ENCODE measurements at regions not wholly inside any gene's neighbourhood (a gene's known extent, or its start where the extent isn't known, plus 50 kb on each side); places are given as distances from the start of the nearest gene placed in this dataset.
"Not testable (repeated sequence)": the region's sequence is repeated elsewhere in the genome, so short reads cannot be mapped to it uniquely, and the experiment has no call there.

GRCh38 chr5:173494446-173494845 lies 122.0 kb downstream of the BOD1 start:
- DNase-seq, result no peak

GRCh38 chr5:173493846-173494245 lies 122.6 kb downstream of the BOD1 start:
- no peak for DNase-seq

GRCh38 chr5:173493040-173493439 lies 123.4 kb downstream of the BOD1 start:
- no peak for DNase-seq

- no peak for DNase-seq
Observed at GRCh38 chr5:173490681-173491080, 125.8 kb downstream of the BOD1 start.

GRCh38 chr5:173488144-173488543 lies 128.3 kb downstream of the BOD1 start:
- no peak for DNase-seq

GRCh38 chr5:173487300-173487699 lies 129.2 kb downstream of the BOD1 start:
- no peak for DNase-seq

- no peak for DNase-seq
Observed at GRCh38 chr5:173486355-173487225, 129.9 kb downstream of the BOD1 start.

- no peak for DNase-seq
Observed at GRCh38 chr5:173484569-173484968, 131.9 kb downstream of the BOD1 start.

- not testable (repeated sequence) for DNase-seq
Observed at GRCh38 chr5:173483599-173483998, 132.9 kb downstream of the BOD1 start.

GRCh38 chr5:173483160-173483559 lies 133.3 kb downstream of the BOD1 start:
- DNase-seq, result no peak

GRCh38 chr5:173481821-173482220 lies 134.6 kb downstream of the BOD1 start:
- no peak for DNase-seq

- DNase-seq, result no peak
Observed at GRCh38 chr5:173480896-173481295, 135.6 kb downstream of the BOD1 start.

GRCh38 chr5:173479711-173480110 lies 136.7 kb downstream of the BOD1 start:
- DNase-seq, result no peak

GRCh38 chr5:173477345-173478040 lies 139.0 kb downstream of the BOD1 start:
- no peak for DNase-seq

GRCh38 chr5:173475780-173476179 lies 140.7 kb downstream of the BOD1 start:
- DNase-seq, result no peak

GRCh38 chr5:173474881-173475287 lies 141.6 kb downstream of the BOD1 start:
- DNase-seq, result no peak

GRCh38 chr5:173473288-173473687 lies 143.2 kb downstream of the BOD1 start:
- DNase-seq, result no peak

GRCh38 chr5:173472784-173473278 lies 143.6 kb downstream of the BOD1 start:
- no peak for DNase-seq

GRCh38 chr5:173472164-173472563 lies 143.9 kb upstream of the STC2 start:
- DNase-seq, result no peak

GRCh38 chr5:173468821-173469251 lies 140.6 kb upstream of the STC2 start:
- DNase-seq, result no peak

GRCh38 chr5:173466227-173466626 lies 138.0 kb upstream of the STC2 start:
- no peak for DNase-seq

GRCh38 chr5:173464813-173465212 lies 136.6 kb upstream of the STC2 start:
- no peak for DNase-seq

- DNase-seq, result no peak
Observed at GRCh38 chr5:173463207-173463606, 135.0 kb upstream of the STC2 start.
